Ovary (tissue), 7 donors: ENCODE measurements at regions not wholly inside any gene's neighbourhood (a gene's known extent, or its start where the extent isn't known, plus 50 kb on each side); places are given as distances from the start of the nearest gene placed in this dataset.

Experiments used
- DNase-seq, 5 donors: peaks; one replicate each; pipeline ENCODE4 v3.0.0-alpha.2; 2019 to 2020
- H3K27ac ChIP-seq, 2 donors: fragments of 200-600 bp; one replicate each; pipeline versions ENCODE4 v1.5.1 to v1.8.0; 2019 to 2022
- H3K27me3 ChIP-seq: fragments of 200-600 bp; one replicate; pipeline ENCODE4 v1.8.0; 2022
- H3K36me3 ChIP-seq: fragments of 200-600 bp; sonication (generic); one replicate; pipeline ENCODE4 v1.5.1; 2019
- H3K4me1 ChIP-seq: one replicate; pipeline ENCODE4 v1.8.1; 2013; ENCODE audit warnings: mild to moderate bottlenecking, moderate library complexity; ENCODE audit not compliant: insufficient read depth
- H3K4me3 ChIP-seq: fragments of 200-600 bp; sonication (generic); one replicate; pipeline ENCODE4 v1.5.1; 2017
- H3K9me3 ChIP-seq, 2 donors: fragments of 200-600 bp in 1 of 2; sonication (generic) in 1 of 2; one replicate each; pipeline versions ENCODE4 v1.5.1 to v1.8.1; 2013 to 2019; ENCODE audit warnings: mild to moderate bottlenecking in 1 of 2, moderate library complexity in 1 of 2
- EP300 ChIP-seq: sonication (generic); formaldehyde crosslinking; IDR thresholded peaks from one replicate; pipeline ENCODE4 v1.6.1; 2017; ENCODE audit warnings: antibody characterized with exemption
- POLR2A ChIP-seq: fragments of 450-650 bp; IDR thresholded peaks from one replicate; pipeline ENCODE4 v1.6.1; 2017; ENCODE audit warnings: antibody characterized with exemption, mild to moderate bottlenecking, moderate library complexity
- WGBS, 3 donors: extraction: QIAGEN DNeasy Blood & Tissue Kit in 1 of 3; methylation state at CpG; one replicate each; pipeline versions ENCODE4 v1.1.5 to v1.1.7; 2013 to 2017; 5-methylcytosine and 5-hydroxymethylcytosine counted together
- intact Hi-C, 4 donors: fragments of 100-400 bp; cut with DNase I; formaldehyde crosslinking; loops; one replicate each; pipeline versions ENCODE4 v1.11.0 to v1.15.1; 2022 to 2023
- TF ChIP-seq, protein P1 (sequence below), 3 donors: fragments of 450-650 bp in 2 of 3; fragments of 200-600 bp in 1 of 3; IDR thresholded peaks; one replicate each; pipeline versions ENCODE4 v1.5.1 to v1.8.0; 2016 to 2022; ENCODE audit warnings: antibody characterized with exemption in 3 of 3, mild to moderate bottlenecking in 1 of 3
- donor health status: DM: no; HTN: no; CAD: no; lungs with moderate emphysema.
- donor health status: DM: no; HTN: no; CAD: no.
- donor health status: Bipolar disorder and iron deficiency.
- donor health status: DM: no; HTN: no; CAD: no.
- donor health status: DM: yes; HTN: yes; CAD: no.

DNA sequence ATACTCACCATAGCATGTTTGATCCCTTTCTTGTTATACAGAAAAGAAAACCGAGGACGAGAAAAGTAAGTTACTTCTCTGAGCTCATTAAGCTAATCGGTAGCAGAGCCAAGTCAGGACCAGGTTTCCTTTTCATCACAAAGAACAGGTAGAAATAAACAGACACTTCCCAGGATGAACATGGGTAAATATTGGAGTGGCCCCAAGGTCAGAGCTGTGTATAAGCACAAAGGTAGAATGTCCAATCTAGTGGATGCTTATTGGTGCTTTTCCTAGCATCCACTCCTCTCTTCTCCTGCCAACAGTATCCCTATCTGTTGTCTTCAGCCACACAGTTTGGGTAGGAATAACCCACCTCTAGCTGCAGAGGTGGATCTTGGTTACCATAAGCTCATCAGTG is 52.8 kb upstream of the THUMPD3 start:
- Histone ChIP-seq H3K9me3 (no peaks in the 10 kb centered on the region), H3K36me3 (no peaks in the 10 kb centered on the region), H3K27me3 (no peaks in the 10 kb centered on the region), H3K27ac (no peak overlapping the region), H3K4me3 (no peak overlapping the region), H3K4me1 (peaks cover 9% of the 10 kb centered on the region)
- intact Hi-C loops, result no loop called here
- TF ChIP-seq, protein P1, sequence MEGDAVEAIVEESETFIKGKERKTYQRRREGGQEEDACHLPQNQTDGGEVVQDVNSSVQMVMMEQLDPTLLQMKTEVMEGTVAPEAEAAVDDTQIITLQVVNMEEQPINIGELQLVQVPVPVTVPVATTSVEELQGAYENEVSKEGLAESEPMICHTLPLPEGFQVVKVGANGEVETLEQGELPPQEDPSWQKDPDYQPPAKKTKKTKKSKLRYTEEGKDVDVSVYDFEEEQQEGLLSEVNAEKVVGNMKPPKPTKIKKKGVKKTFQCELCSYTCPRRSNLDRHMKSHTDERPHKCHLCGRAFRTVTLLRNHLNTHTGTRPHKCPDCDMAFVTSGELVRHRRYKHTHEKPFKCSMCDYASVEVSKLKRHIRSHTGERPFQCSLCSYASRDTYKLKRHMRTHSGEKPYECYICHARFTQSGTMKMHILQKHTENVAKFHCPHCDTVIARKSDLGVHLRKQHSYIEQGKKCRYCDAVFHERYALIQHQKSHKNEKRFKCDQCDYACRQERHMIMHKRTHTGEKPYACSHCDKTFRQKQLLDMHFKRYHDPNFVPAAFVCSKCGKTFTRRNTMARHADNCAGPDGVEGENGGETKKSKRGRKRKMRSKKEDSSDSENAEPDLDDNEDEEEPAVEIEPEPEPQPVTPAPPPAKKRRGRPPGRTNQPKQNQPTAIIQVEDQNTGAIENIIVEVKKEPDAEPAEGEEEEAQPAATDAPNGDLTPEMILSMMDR (IDR thresholded peaks at IDR 0.05), result no peak
- TF ChIP-seq EP300, result no peak
- no peak for TF ChIP-seq POLR2A
- 95 to 97% (median 96%) methylated on average over 3 of the region's 3 CpGs for WGBS, 3 donors
- DNase-seq, result no peak

DNA sequence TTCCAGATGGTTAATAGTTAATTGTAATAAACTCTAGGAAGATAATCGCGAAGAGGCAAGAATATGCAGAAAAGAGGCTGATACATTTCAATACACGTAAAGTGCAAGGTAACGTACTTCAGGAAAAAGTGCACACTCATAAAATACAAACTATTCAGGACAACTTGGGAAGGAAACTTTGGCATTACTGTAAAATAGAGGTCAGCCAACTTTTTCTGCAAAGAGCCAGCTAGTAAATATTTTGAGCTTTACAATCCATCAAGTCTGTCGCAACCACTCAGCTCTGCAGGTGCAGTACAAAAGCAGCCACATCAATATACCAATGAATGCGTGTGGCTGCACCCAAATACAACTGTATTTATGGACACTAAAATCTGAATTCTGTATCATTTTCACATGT is 51.6 kb upstream of the THUMPD3 start:
- no peaks in the 10 kb centered on the region for H3K27me3 ChIP-seq
- H3K9me3 ChIP-seq, result no peaks in the 10 kb centered on the region
- H3K4me3 ChIP-seq, result no peak overlapping the region
- peaks cover 9% of the 10 kb centered on the region for H3K4me1 ChIP-seq
- H3K27ac ChIP-seq, result no peak overlapping the region
- DNase-seq, result no peak
- intact Hi-C loops, result no loop called here
- H3K36me3 ChIP-seq, result no peaks in the 10 kb centered on the region
- WGBS, 3 donors, result 72 to 75% (median 73%) methylated on average over 6 of the region's 6 CpGs
- no peak for TF ChIP-seq EP300
- no peak for TF ChIP-seq POLR2A
- TF ChIP-seq, protein P1 (IDR thresholded peaks at IDR 0.05), result no peak
